ENCODE measurements at regions not wholly inside any gene's neighbourhood (a gene's known extent, or its start where the extent isn't known, plus 50 kb on each side); places are given as distances from the start of the nearest gene placed in this dataset.
"Not testable (repeated sequence)": the region's sequence is repeated elsewhere in the genome, so short reads cannot be mapped to it uniquely, and the experiment has no call there.

- DNase-seq = no peak
These were observed 166.1 kb upstream of the NPSR1 start for GRCh38 chr7:34491899-34492298.

- no peak for DNase-seq
These were observed 164.3 kb upstream of the NPSR1 start for GRCh38 chr7:34493752-34494151.

- DNase-seq = no peak
These were observed 160.8 kb upstream of the NPSR1 start for GRCh38 chr7:34497153-34497777.

GRCh38 chr7:34501156-34501555 lies 156.9 kb upstream of the NPSR1 start:
- no peak for DNase-seq

- DNase-seq = no peak
These were observed 150.8 kb upstream of the NPSR1 start for GRCh38 chr7:34507191-34507590.

- peak; percentile 70 for DNase-seq
These were observed 134.6 kb upstream of the NPSR1 start for GRCh38 chr7:34523226-34523918.

GRCh38 chr7:34530259-34530658 lies 127.8 kb upstream of the NPSR1 start:
- no peak for DNase-seq

GRCh38 chr7:34539003-34539402 lies 119.0 kb upstream of the NPSR1 start:
- DNase-seq = no peak

- no peak for DNase-seq
These were observed 113.4 kb upstream of the NPSR1 start for GRCh38 chr7:34544621-34545020.

GRCh38 chr7:34550996-34551395 lies 107.0 kb upstream of the NPSR1 start:
- DNase-seq = no peak

GRCh38 chr7:34552502-34552901 lies 105.5 kb upstream of the NPSR1 start:
- no peak for DNase-seq

- DNase-seq = peak; percentile 22
These were observed 100.0 kb upstream of the NPSR1 start for GRCh38 chr7:34558022-34558421.

- no peak for DNase-seq
These were observed 93.9 kb upstream of the NPSR1 start for GRCh38 chr7:34564091-34564490.

GRCh38 chr7:34567906-34568305 lies 90.1 kb upstream of the NPSR1 start:
- DNase-seq = no peak

- no peak for DNase-seq
These were observed 87.9 kb upstream of the NPSR1 start for GRCh38 chr7:34569975-34570699.

GRCh38 chr7:34575006-34575405 lies 83.0 kb upstream of the NPSR1 start:
- DNase-seq = no peak

GRCh38 chr7:34577934-34578333 lies 80.1 kb upstream of the NPSR1 start:
- DNase-seq = not testable (repeated sequence)

- DNase-seq = not testable (repeated sequence)
These were observed 76.3 kb upstream of the NPSR1 start for GRCh38 chr7:34581698-34582097.

GRCh38 chr7:34584526-34584925 lies 73.5 kb upstream of the NPSR1 start:
- DNase-seq = no peak

GRCh38 chr7:34596887-34597286 lies 61.1 kb upstream of the NPSR1 start:
- DNase-seq = peak; percentile 7

- no peak for DNase-seq
These were observed 54.1 kb upstream of the NPSR1 start for GRCh38 chr7:34603711-34604444.
